HG03175 (cell line): ENCODE measurements at regions not wholly inside any gene's neighbourhood (a gene's known extent, or its start where the extent isn't known, plus 50 kb on each side); places are given as distances from the start of the nearest gene placed in this dataset.
"Not testable (repeated sequence)": the region's sequence is repeated elsewhere in the genome, so short reads cannot be mapped to it uniquely, and the experiment has no call there.

ENCODE experiments used
- ATAC-seq: cut with Tn5 transposase; IDR thresholded peaks from one replicate; pipeline ENCODE4 v1.9.1; 2021; ENCODE audit warnings: mild to moderate bottlenecking, moderate library complexity; ENCODE audit not compliant: unreplicated experiment

GRCh38 chr2:128670066-128670465, 351.4 kb upstream of the HS6ST1 start:
- ATAC-seq: no peak

DNA sequence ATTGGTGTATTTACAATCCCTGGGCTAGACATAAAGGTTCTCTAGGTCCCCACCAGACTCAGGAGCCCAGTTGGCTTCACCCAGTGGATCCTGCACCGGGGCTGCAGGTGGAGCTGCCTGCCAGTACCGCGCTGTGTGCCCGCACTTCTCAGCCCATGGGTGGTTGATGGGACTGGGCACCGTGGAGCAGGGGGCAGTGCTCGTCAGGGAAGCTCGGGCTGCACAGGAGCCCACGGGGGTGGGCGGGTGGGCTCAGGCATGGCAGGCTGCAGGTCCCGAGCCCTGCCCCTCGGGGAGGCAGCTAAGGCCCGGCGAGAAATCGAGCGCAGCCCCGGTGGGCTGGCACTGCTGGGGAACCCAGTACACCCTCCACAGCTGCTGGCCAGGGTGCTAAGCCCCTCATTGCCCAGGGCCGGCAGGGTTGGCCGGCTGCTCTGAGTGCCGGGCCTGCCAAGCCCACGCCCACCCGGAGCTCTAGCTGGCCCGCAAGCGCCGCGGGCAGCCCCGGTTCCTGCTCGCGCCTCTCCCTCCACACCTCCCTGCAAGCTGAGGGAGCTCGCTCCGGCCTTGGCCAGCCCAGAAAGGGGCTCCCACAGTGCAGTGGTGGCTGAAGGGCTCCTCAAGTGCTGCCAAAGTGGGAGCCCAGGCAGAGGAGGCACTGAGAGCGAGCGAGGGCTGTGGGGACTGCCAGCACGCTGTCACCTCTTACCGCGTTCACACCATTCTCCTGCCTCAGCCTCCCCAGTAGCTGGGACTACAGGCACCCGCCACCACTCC, 353.5 kb upstream of the HS6ST1 start:
- not testable (repeated sequence) for ATAC-seq

DNA sequence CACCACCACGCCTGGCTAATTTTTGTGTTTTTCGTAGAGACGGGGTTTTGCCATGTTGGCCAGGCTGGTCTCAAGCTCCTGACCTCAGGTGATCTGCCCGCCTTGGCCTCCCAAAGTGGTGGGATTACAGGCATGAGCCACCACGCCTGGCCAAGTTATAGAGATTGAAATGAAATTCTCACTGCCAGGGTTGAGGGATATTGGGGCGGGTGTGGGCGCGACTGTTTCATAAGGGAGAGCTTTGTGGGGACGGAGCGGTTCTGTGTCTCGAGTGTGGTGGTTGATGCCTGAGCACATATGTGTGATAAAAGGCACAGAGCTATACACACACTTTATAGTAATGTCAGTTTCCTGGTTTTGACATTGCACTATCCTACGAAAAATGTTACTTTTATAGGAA, 361.0 kb upstream of the HS6ST1 start:
- ATAC-seq: not testable (repeated sequence)

DNA sequence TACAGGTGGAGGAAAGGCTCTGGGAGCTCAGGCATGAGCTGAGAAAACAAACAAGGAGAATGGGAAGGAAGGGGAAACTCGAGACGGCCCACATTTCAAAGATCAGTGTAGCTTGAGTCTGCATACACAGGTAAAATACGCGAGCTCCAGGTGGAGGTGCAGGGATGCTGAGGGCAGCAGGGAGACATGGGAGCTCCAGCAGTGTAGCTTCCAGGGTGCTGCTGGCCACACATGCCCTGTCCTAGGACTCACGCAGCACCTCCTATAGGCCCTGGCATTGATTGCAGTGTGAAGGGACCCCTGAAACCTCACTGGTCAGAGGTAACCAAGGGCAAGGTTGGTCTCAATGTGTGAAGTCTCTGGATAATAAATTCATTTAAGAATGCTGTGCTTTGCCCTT, 362.8 kb upstream of the HS6ST1 start:
- no peak for ATAC-seq

- ATAC-seq: no peak
Measured at GRCh38 chr2:128682266-128682665, 363.6 kb upstream of the HS6ST1 start.

- no peak for ATAC-seq
Measured at GRCh38 chr2:128682729-128683284, 364.1 kb upstream of the HS6ST1 start.

GRCh38 chr2:128684523-128684922, 365.9 kb upstream of the HS6ST1 start:
- no peak for ATAC-seq

GRCh38 chr2:128685841-128686496, 367.3 kb upstream of the HS6ST1 start:
- peak; percentile 32 for ATAC-seq

GRCh38 chr2:128686497-128686859, 367.8 kb upstream of the HS6ST1 start:
- ATAC-seq: peak; percentile 77

GRCh38 chr2:128686881-128687555, 368.4 kb upstream of the HS6ST1 start:
- peak; percentile 8 for ATAC-seq

DNA sequence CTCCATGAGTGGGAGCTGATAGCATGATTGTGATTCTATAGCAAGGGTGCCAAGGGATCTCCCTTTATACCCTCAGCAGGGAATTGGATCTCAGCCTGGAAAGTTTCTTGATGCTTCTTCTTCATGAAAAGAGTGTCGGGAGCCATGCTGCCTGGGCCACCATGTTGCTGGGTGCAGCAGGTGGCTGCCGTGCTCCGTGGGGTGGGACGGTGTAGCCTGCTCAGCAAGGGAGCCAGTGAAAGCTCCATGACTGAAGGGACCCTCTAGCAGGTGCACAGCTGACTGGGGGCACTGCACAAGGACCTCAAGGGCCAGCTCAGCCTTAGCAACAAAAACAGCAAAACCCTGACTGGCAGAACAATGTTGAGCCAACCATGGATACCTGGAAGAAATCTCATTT, 368.9 kb upstream of the HS6ST1 start:
- ATAC-seq: no peak

- no peak for ATAC-seq
Measured at GRCh38 chr2:128689971-128690370, 371.3 kb upstream of the HS6ST1 start.

GRCh38 chr2:128690431-128690830, 371.8 kb upstream of the HS6ST1 start:
- no peak for ATAC-seq

DNA sequence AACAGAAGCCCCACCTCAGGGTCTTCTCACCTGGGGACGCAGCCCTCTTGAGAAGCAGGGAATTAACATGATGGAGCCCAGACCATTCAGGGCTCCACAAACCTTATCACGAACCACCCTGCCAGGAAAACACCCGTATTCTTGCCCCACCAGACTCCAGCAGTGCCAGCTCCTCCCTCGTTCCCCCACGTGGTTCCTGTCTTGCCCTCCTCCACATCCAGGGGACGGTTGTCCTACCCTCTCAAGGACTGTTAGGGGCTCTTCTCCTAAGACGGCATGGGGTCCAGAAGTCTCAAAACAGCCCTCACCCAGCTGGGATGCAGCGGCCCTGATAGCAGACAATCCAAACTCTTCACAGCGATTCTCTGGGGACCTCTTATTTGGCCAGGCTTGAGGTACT, 372.2 kb upstream of the HS6ST1 start:
- no peak for ATAC-seq

- ATAC-seq: no peak
Measured at GRCh38 chr2:128691526-128691925, 372.9 kb upstream of the HS6ST1 start.

DNA sequence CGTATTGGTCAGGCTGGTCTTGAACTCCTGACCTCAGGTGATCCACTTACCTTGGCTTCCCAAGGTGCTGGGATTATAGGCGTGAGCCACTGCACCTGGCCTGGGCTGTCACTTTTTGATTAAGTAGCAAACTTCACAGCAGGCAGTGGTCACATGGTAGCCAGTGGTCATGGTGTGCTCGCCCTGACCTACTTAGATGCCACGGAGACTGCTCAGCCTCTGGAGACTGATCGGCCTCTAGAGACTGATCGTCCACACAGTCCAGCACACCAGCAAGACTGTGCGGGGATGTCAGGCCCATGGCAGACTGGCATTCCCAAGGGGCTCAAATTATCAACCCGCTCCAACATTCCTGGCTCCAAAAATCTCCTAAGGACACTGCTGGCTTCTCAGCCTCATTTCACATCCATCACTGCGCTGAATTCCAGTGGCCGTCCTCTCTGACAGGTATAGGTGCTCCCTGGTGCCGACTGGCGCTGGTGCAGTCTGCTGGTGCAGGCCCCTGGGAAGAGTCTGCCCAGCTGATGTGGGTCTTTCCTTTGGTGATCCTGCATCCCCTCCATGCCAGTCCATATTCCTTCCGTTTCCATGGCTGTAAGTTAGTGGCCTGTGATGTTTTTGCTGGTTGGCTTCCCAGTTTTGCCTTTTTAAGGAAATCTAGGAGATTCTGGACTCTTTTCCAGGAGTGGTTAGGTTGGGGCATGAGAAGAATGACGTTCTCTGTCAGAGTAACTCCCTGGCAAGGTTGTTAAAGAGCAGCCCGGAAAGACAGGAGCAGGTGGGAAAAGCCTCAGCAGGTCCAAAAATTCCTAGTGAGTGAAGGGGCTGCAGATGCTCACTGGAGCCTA, 374.5 kb upstream of the HS6ST1 start:
- ATAC-seq: no peak

DNA sequence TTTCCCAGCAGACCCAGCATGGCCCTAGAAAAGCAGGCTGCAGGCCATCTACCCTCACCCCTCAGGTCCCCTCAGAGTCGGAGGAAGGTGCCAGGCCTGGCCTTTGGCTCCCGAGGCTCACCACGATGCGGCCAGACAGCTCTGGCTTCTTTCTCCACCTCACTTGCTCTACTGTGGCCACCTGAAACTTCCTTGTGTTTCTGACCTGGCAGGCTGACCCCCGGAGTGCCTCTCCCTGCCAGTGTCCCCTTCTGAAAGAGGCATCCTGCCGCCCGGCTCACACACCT, 375.0 kb upstream of the HS6ST1 start:
- ATAC-seq: no peak

DNA sequence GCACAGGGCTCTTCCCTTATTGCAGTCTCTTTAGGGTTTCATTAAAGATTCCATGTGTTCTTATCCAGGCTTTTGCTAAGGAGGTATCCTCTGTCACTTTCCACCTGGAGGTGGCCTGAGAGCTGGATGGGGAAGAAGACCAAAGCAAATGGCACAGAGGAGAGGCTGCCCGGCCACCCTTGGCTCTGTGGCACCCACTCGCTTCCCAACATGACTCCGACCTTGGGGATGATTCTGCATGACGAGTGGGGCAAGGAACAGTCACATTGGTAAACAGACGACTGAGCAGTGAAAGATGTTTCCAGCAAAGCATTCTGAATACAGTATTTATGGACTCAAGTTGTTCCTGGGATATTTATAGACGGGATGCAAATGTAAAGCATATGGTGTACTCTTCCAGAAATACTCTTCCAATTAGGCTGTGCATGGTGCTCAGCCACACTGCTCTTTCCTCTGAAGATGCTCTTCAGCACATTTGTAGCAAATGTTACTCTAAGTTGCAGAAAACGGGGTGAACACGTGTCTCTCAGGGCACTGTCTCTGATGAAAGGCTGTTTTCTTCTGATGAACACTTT, 377.1 kb upstream of the HS6ST1 start:
- no peak for ATAC-seq

DNA sequence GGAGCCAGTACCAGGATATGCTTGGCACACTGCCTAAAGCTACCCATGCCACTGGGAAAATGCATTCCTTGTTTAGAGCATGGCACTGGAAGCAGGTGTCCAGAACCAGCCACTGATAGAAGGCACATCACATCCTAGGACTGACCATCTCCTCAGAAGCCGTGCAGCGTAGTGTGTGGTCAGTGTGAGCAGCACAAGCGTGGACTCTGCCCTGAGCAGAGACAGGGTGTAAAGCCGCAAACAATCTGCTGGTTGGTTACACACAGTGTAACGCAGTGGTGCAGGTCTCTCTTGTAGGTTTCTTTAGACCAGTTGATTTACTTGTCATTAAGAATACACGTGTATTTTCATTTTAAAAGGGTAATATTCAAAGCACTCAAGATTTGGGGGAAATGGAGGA, 377.8 kb upstream of the HS6ST1 start:
- ATAC-seq: no peak

- no peak for ATAC-seq
Measured at GRCh38 chr2:128701418-128701817, 382.8 kb upstream of the HS6ST1 start.

GRCh38 chr2:128702616-128703015, 383.9 kb upstream of the HS6ST1 start:
- ATAC-seq: no peak
